GM12878 (cell line): ENCODE measurements at regions not wholly inside any gene's neighbourhood (a gene's known extent, or its start where the extent isn't known, plus 50 kb on each side); places are given as distances from the start of the nearest gene placed in this dataset.

Experiments
- ATAC-seq: fragments of 200-7000 bp; cut with Tn5 transposase; 3 replicates; pipeline ENCODE4 v1.9.1; 2020; ENCODE audit warnings: mild to moderate bottlenecking, moderate library complexity
- BruUV-seq: library from RNA; stranded (reverse); fragments of 400-500 nt; replicated peaks from 2 replicates; lab custom pipeline; 2021; lab: Mats Ljungman, UMichigan
- CTCF ChIA-PET: fragments of 300-600 bp; sonication (Branson Sonifier 250); formaldehyde crosslinking; extraction: SDS; loops from one replicate; lab custom pipeline; 2021; ENCODE audit warnings: inconsistent platforms; lab: Yijun Ruan, JAX
- POLR2A ChIA-PET: fragments of 350-600 bp; formaldehyde crosslinking; extraction: SDS; loops from one replicate; lab custom pipeline; 2021; ENCODE audit warnings: inconsistent platforms; lab: Charles Lee
- RAD21 ChIA-PET: fragments of 300-600 bp; sonication (Branson Sonifier 250); formaldehyde crosslinking; loops from one replicate; lab custom pipeline; 2023; ENCODE audit warnings: antibody characterized with exemption; ENCODE audit not compliant: unreplicated experiment; lab: Charles Lee
- SMC1A ChIA-PET: fragments of 300-600 bp; sonication (Branson Sonifier 250); formaldehyde crosslinking; loops from one replicate; lab custom pipeline; 2023; ENCODE audit not compliant: unreplicated experiment, uncharacterized antibody; lab: Charles Lee
- DNase-seq: peaks from one replicate; pipeline ENCODE4 v3.0.0-alpha.2; 2011; ENCODE audit warnings: low read depth, low spot score
- FAIRE-seq: peaks from 3 replicates; lab custom pipeline; 2011; peaks lifted over from hg19 to GRCh38; lab: Jason Lieb, UNC
- H2AFZ ChIP-seq: 2 replicates; pipeline ENCODE4 v1.6.0; 2011; ENCODE audit warnings: low read depth, low read length, control low read depth; ENCODE audit not compliant: control insufficient read depth
- H3K27ac ChIP-seq: 2 replicates; pipeline ENCODE4 v1.5.1; 2011; ENCODE audit warnings: control low read depth; ENCODE audit not compliant: control insufficient read depth, insufficient read depth
- H3K27me3 ChIP-seq, 2 experiments: replicated peaks in 1 of 2; 2 replicates each; pipeline versions ENCODE4 v1.6.0 to v1.6.1; 2011; ENCODE audit warnings: low read length in 1 of 2; ENCODE audit not compliant: control insufficient read depth in 2 of 2, insufficient read depth in 2 of 2
- H3K36me3 ChIP-seq, 2 experiments: 2 replicates each; pipeline ENCODE4 v1.5.1; 2011; ENCODE audit warnings: low read length in 1 of 2; ENCODE audit not compliant: control insufficient read depth in 2 of 2, insufficient read depth in 2 of 2
- H3K4me1 ChIP-seq: 2 replicates; pipeline ENCODE4 v1.6.1; 2011; ENCODE audit warnings: mild to moderate bottlenecking, low read length, moderate library complexity, mixed read lengths; ENCODE audit not compliant: control insufficient read depth, insufficient read depth
- H3K4me2 ChIP-seq: 2 replicates; pipeline ENCODE4 v1.6.0; 2011; ENCODE audit warnings: control low read depth; ENCODE audit not compliant: control insufficient read depth, insufficient read depth
- H3K4me3 ChIP-seq: fragments of 200-600 bp; sonication (generic); 2 replicates; pipeline ENCODE4 v1.5.1; 2016
- H3K79me2 ChIP-seq: 2 replicates; pipeline ENCODE4 v1.6.0; 2011; ENCODE audit warnings: low read length; ENCODE audit not compliant: control insufficient read depth, insufficient read depth
- H3K9ac ChIP-seq: 2 replicates; pipeline ENCODE4 v1.8.0; 2011; ENCODE audit warnings: low read length, control low read depth, mixed read lengths; ENCODE audit not compliant: control insufficient read depth, insufficient read depth
- H3K9me3 ChIP-seq: replicated peaks from 3 replicates; pipeline ENCODE4 v1.5.1; 2011; ENCODE audit warnings: mild to moderate bottlenecking, low read length; ENCODE audit not compliant: control insufficient read depth, insufficient read depth
- H4K20me1 ChIP-seq: 2 replicates; pipeline ENCODE4 v1.6.0; 2011; ENCODE audit not compliant: control insufficient read depth, insufficient read depth
- E2F4 ChIP-seq: IDR thresholded peaks from 2 replicates; pipeline ENCODE4 v1.6.1; 2012; ENCODE audit warnings: low read depth, low read length, improper control_type of control experiment
- HDAC6 ChIP-seq: fragments of 200-600 bp; sonication (generic); IDR thresholded peaks from one replicate; pipeline ENCODE4 v1.8.0; 2017; ENCODE audit warnings: antibody characterized with exemption; ENCODE audit not compliant: unreplicated experiment
- MTA2 ChIP-seq: fragments of 450-650 bp; IDR thresholded peaks from 2 replicates; pipeline ENCODE4 v1.6.1; 2016; ENCODE audit warnings: low read depth, mild to moderate bottlenecking, moderate library complexity
- MYC ChIP-seq: IDR thresholded peaks from 2 replicates; pipeline ENCODE4 v1.6.1; 2011; ENCODE audit warnings: mild to moderate bottlenecking, low read length, moderate library complexity, inconsistent platforms; ENCODE audit not compliant: insufficient read depth, insufficient replicate concordance, insufficient read length, severe bottlenecking
- NFIC ChIP-seq: IDR thresholded peaks from 2 replicates; pipeline ENCODE4 v1.6.1; 2012; ENCODE audit warnings: low read depth, mild to moderate bottlenecking, inconsistent platforms, low read length, moderate library complexity
- NFXL1 ChIP-seq: fragments of 450-650 bp; IDR thresholded peaks from 2 replicates; pipeline ENCODE4 v1.6.1; 2017; ENCODE audit warnings: antibody characterized with exemption, mild to moderate bottlenecking, borderline replicate concordance
- NR2C2 ChIP-seq: IDR thresholded peaks from 2 replicates; pipeline ENCODE4 v1.6.1; 2011; ENCODE audit warnings: borderline replicate concordance, low read depth; ENCODE audit not compliant: control insufficient read depth, insufficient read length
- NR2F1 ChIP-seq: fragments of 450-650 bp; conservative IDR thresholded peaks from 2 replicates; pipeline ENCODE4 v1.6.1; 2017; ENCODE audit warnings: mild to moderate bottlenecking
- POLR2AphosphoS2 ChIP-seq: IDR thresholded peaks from 2 replicates; pipeline ENCODE4 v1.6.1; 2011; ENCODE audit warnings: low read depth, mild to moderate bottlenecking, low read length, improper control_type of control experiment, moderate library complexity
- SIX5 ChIP-seq: IDR thresholded peaks from 2 replicates; pipeline ENCODE4 v1.6.1; 2011; ENCODE audit warnings: mild to moderate bottlenecking, low read depth, low read length, moderate library complexity; ENCODE audit not compliant: severe bottlenecking
- SUPT20H ChIP-seq: IDR thresholded peaks from 2 replicates; pipeline ENCODE4 v1.6.1; 2011; ENCODE audit warnings: low read depth, mild to moderate bottlenecking, low read length, moderate library complexity, borderline replicate concordance; ENCODE audit not compliant: control insufficient read depth
- USF2 ChIP-seq: IDR thresholded peaks from 2 replicates; pipeline ENCODE4 v1.6.1; 2011; ENCODE audit warnings: low read depth, low read length, improper control_type of control experiment, borderline replicate concordance
- ZNF217 ChIP-seq: fragments of 450-650 bp; IDR thresholded peaks from 2 replicates; pipeline ENCODE4 v1.6.1; 2017; ENCODE audit warnings: antibody characterized with exemption, mild to moderate bottlenecking
- ZNF622 ChIP-seq: fragments of 450-650 bp; IDR thresholded peaks from 2 replicates; pipeline ENCODE4 v1.6.1; 2017; ENCODE audit warnings: mild to moderate bottlenecking, inconsistent platforms
- whole genome bisulfite sequencing: methylation state at CpG from one replicate; pipeline ENCODE4 v1.1.6; 2016; ENCODE audit warnings: low lambda C conversion rate; ENCODE audit not compliant: insufficient replicate concordance, insufficient coverage; ENCODE audit errors: missing lambda C conversion rate; 5-methylcytosine and 5-hydroxymethylcytosine counted together
- in situ Hi-C: fragments of 300-500 bp; cut with MboI; formaldehyde crosslinking; loops from 9 replicates; pipeline ENCODE4 v1.14.3; 2018; ENCODE audit warnings: mixed read lengths
- intact Hi-C: fragments of 100-400 bp; cut with micrococcal nuclease; formaldehyde crosslinking; loops from one replicate; pipeline ENCODE4 v1.14.2; 2022; ENCODE audit not compliant: unreplicated experiment

DNA sequence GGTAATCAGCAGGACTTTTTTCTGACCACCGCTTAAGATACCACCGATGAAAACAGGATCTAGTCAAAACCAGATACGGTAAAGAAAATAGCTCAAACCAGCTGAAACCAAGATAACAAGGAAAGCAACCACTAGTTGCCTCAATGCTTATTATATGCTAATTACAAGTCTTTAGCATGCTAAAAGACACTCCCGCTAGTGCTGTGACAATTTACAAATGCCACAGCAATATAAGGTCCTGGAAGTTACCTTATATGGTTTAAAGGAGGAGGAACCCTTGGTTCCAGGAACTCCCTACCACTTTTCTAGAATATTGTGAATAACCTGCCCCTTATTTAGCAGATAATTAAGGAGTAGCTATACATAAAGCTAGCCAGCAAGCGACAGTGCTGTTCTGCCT, 976.4 kb upstream of the SEL1L start:
- intact Hi-C loops, result no loop called here
- ChIA-PET POLR2A (no interaction called here), RAD21 (no interaction called here), CTCF (no interaction called here), SMC1A (interaction anchor here (1.2 to 1.4 kb wide), 2 partner anchors 9 to 15 kb away, joined by 3 to 4 read pairs; no protein-coding TSS in a partner anchor)
- FAIRE-seq (no peak), DNase-seq (no peak), ATAC-seq (no peak)
- no peak overlapping the region for H3K4me2 ChIP-seq
- H4K20me1 ChIP-seq, result no peaks in the 10 kb centered on the region
- no peaks in the 10 kb centered on the region for H3K9me3 ChIP-seq
- no peaks in the 10 kb centered on the region for H3K36me3 ChIP-seq
- TF ChIP-seq SIX5 (no peak), POLR2AphosphoS2 (no peak), HDAC6 (no peak), NR2C2 (no peak), NR2F1 (no peak)
- no peaks in the 10 kb centered on the region for H3K4me1 ChIP-seq
- in situ Hi-C loops, result no loop called here
- H3K9ac ChIP-seq, result no peak overlapping the region
- H3K27me3 ChIP-seq, result no peaks in the 10 kb centered on the region
- no peak overlapping the region for H3K4me3 ChIP-seq
- no peaks in the 10 kb centered on the region for H3K79me2 ChIP-seq
- no peak overlapping the region for H2AFZ ChIP-seq
- no TSS peak for BruUV-seq
- H3K27ac ChIP-seq, result no peak overlapping the region
- 54% methylated on average over 5 of the region's 5 CpGs for WGBS

- Histone ChIP-seq H3K79me2 (no peaks in the 10 kb centered on the region), H2AFZ (no peak overlapping the region), H3K27ac (no peak overlapping the region), H3K4me1 (no peaks in the 10 kb centered on the region), H3K9ac (no peak overlapping the region), H3K27me3 (no peaks in the 10 kb centered on the region), H3K9me3 (no peaks in the 10 kb centered on the region), H3K4me2 (no peak overlapping the region), H3K4me3 (no peak overlapping the region), H4K20me1 (no peaks in the 10 kb centered on the region), H3K36me3 (no peaks in the 10 kb centered on the region)
- ChIA-PET CTCF (no interaction called here), POLR2A (no interaction called here), RAD21 (no interaction called here), SMC1A (no interaction called here)
- DNase-seq (no peak), ATAC-seq (no peak), FAIRE-seq (no peak)
- BruUV-seq, result no TSS peak
- in situ Hi-C loops (no loop called here), intact Hi-C loops (no loop called here)
- WGBS, result 0% methylated on average over 1 of the region's 1 CpG
- TF ChIP-seq ZNF217, result no peak
- TF ChIP-seq ZNF622, result no peak
- TF ChIP-seq NFIC, result no peak
- no peak for TF ChIP-seq MTA2
- TF ChIP-seq MYC, result no peak
- no peak for TF ChIP-seq NFXL1
- TF ChIP-seq USF2, result no peak
- TF ChIP-seq SUPT20H, result no peak
- TF ChIP-seq E2F4, result no peak
These were observed 977.7 kb upstream of the SEL1L start for GRCh38 chr14:82511399-82511798.
